ENCODE measurements at regions not wholly inside any gene's neighbourhood (a gene's known extent, or its start where the extent isn't known, plus 50 kb on each side); places are given as distances from the start of the nearest gene placed in this dataset.

DNA sequence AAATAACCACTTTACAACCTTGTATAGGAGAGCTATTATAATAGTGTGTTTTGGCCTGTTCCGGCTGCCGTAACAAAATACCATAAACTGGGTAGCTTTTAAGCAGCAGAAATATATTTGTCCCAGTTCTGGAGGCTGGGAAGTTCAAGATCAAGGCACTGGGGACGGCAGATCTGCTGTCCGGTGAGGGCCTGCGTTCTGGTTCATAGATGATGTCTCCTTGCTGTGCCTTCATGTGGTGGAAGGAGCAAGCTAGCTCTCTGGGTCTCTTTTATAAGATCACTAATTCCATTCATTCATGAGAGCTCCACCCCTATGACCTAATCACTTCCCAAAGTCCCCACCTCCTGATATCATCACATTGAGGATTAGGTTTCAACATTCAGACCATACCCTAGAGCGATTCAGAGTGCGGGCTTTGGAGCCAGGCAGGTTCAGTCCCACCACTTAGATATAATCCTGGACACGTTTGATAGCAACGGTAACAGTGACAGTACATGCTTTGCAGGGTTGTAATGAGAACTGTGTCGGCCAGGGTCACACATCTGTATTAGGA is 76.2 kb upstream of the ZFHX3 start:
- H3K4ac ChIP-seq (ENCODE audit: low read depth, low read length) = no peak overlapping the region
- DNase-seq (peak; percentile 5), ATAC-seq (ENCODE audit: low read depth) (no peak)
- H3K18ac ChIP-seq (ENCODE audit: low read depth, low read length) = no peak overlapping the region
- no peak overlapping the region for H4K8ac ChIP-seq (ENCODE audit: low read depth in 2 of 2, low read length in 2 of 2)
- TF ChIP-seq, protein P1, sequence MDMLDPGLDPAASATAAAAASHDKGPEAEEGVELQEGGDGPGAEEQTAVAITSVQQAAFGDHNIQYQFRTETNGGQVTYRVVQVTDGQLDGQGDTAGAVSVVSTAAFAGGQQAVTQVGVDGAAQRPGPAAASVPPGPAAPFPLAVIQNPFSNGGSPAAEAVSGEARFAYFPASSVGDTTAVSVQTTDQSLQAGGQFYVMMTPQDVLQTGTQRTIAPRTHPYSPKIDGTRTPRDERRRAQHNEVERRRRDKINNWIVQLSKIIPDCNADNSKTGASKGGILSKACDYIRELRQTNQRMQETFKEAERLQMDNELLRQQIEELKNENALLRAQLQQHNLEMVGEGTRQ (IDR thresholded peaks at IDR 0.05; ENCODE audit: low read depth, low read length) = no peak
- no peak for TF ChIP-seq RAD21 (IDR thresholded peaks at IDR 0.05; ENCODE audit: low read length)
- no peak for TF ChIP-seq FOS (IDR thresholded peaks at IDR 0.05; ENCODE audit: low read depth, low read length)
- no peak for TF ChIP-seq MXI1 (IDR thresholded peaks at IDR 0.05; ENCODE audit: borderline replicate concordance, low read depth, low read length)
- no peak for TF ChIP-seq MAZ (IDR thresholded peaks at IDR 0.05; ENCODE audit: borderline replicate concordance, low read depth, low read length)
- TF ChIP-seq RCOR1 (IDR thresholded peaks at IDR 0.05; ENCODE audit: insufficient replicate concordance, low read length) = no peak
- TF ChIP-seq CHD1 (IDR thresholded peaks at IDR 0.05; ENCODE audit: low read depth, low read length) = no peak
- no peak for TF ChIP-seq CEBPB (IDR thresholded peaks at IDR 0.05; ENCODE audit: low read depth, low read length)
- TF ChIP-seq POLR2A (IDR thresholded peaks at IDR 0.05; ENCODE audit: low read depth, low read length) = no peak
- TF ChIP-seq BHLHE40 (IDR thresholded peaks at IDR 0.05; ENCODE audit: low read depth, low read length) = no peak
- TF ChIP-seq ELK1 (IDR thresholded peaks at IDR 0.05; ENCODE audit: borderline replicate concordance, low read depth, low read length) = no peak
- TF ChIP-seq MAFK (IDR thresholded peaks at IDR 0.05; ENCODE audit: low read depth, low read length) = no peak
- no peak for TF ChIP-seq CTCF (conservative IDR thresholded peaks at IDR 0.05; ENCODE audit: low read depth, low read length)
- no peak for TF ChIP-seq SMC3 (IDR thresholded peaks at IDR 0.05; ENCODE audit: low read depth, low read length)
- no peak for TF ChIP-seq RFX5 (IDR thresholded peaks at IDR 0.05; ENCODE audit: low read depth, low read length)
- no peak for TF ChIP-seq NFE2L2 (IDR thresholded peaks at IDR 0.05; ENCODE audit: low read depth, low read length)
- ChIA-PET POLR2A (ENCODE audit: unreplicated experiment) (no interaction called here), CTCF (no interaction called here)
- H3K27me3 ChIP-seq (ENCODE audit: control insufficient read depth, insufficient read depth, low read length) = no peaks in the 10 kb centered on the region
- no peaks in the 10 kb centered on the region for H3K36me3 ChIP-seq (ENCODE audit: control insufficient read depth, insufficient read depth, low read length)
- no CpG with 5 or more reads among the region's 10 CpGs for WGBS, 2 experiments (ENCODE audit: extremely low coverage in 2 of 2, insufficient read length in 1 of 2)
- H3K4me3 ChIP-seq (ENCODE audit: insufficient read depth, low read depth, low read length) = no peak overlapping the region
- no TSS peak for BruUV-seq (replicated peaks)
- H2BK5ac ChIP-seq (ENCODE audit: low read depth, low read length, poor library complexity, severe bottlenecking) = no peak overlapping the region
- H2BK20ac ChIP-seq (ENCODE audit: low read depth, low read length) = no peak overlapping the region
- H2BK120ac ChIP-seq (ENCODE audit: low read depth, low read length) = no peak overlapping the region
- no peak overlapping the region for H2AFZ ChIP-seq (replicated peaks; ENCODE audit: low read length, poor library complexity)
- no peak overlapping the region for H2AK5ac ChIP-seq (ENCODE audit: low read depth, low read length)
- H3K27ac ChIP-seq (ENCODE audit: insufficient read depth, low read length) = no peak overlapping the region
- peaks cover 4% of the 10 kb centered on the region for H3K9me1 ChIP-seq (ENCODE audit: insufficient read depth, low read length)
- H3K14ac ChIP-seq (replicated peaks; ENCODE audit: low read depth, low read length) = no peak overlapping the region
- intact Hi-C loops (cut with micrococcal nuclease) (no loop called here), in situ Hi-C loops (cut with MboI; ENCODE audit: low sequenced_read_pairs) (no loop called here), dilution Hi-C loops (cut with HindIII; ENCODE audit: low sequenced_read_pairs, unreplicated experiment) (no loop called here)
- no peaks in the 10 kb centered on the region for H4K20me1 ChIP-seq (ENCODE audit: insufficient read depth, low read length)
- H2AK9ac ChIP-seq (replicated peaks; ENCODE audit: low read depth, low read length, poor library complexity) = no peak overlapping the region
- no peak overlapping the region for H3K4me2 ChIP-seq (ENCODE audit: low read depth, low read length)
- no peak overlapping the region for H2BK15ac ChIP-seq (ENCODE audit: low read depth, low read length)
- H3K23ac ChIP-seq (ENCODE audit: low read depth, low read length) = no peak overlapping the region
- no peak overlapping the region for H3K9ac ChIP-seq (ENCODE audit: low read depth, low read length)
- H3K79me1 ChIP-seq (ENCODE audit: low read depth in 1 of 2, low read length in 2 of 2) = no peaks in the 10 kb centered on the region
- no peak overlapping the region for H3K56ac ChIP-seq (ENCODE audit: extremely low read depth, insufficient read depth, low read length)
- no peak overlapping the region for H4K91ac ChIP-seq (ENCODE audit: insufficient read depth, low read depth, low read length)
- H3K9me3 ChIP-seq (ENCODE audit: control insufficient read depth, insufficient read depth, low read length) = 0 out of 2 replicates have a peak, but pooled peaks cover 2% of the 10 kb centered on the region
- peaks cover 4% of the 10 kb centered on the region for H3K4me1 ChIP-seq (ENCODE audit: control insufficient read depth, insufficient read depth, low read length)
- H4K5ac ChIP-seq (ENCODE audit: low read depth, low read length) = no peak overlapping the region
